Keratinocyte (primary cell): ENCODE measurements at regions not wholly inside any gene's neighbourhood (a gene's known extent, or its start where the extent isn't known, plus 50 kb on each side); places are given as distances from the start of the nearest gene placed in this dataset.
"Not testable (repeated sequence)": the region's sequence is repeated elsewhere in the genome, so short reads cannot be mapped to it uniquely, and the experiment has no call there.

Experiments
- DNase-seq: peaks from one replicate; pipeline ENCODE4 v3.0.0-alpha.2; 2011; ENCODE audit warnings: low read depth, missing footprints, low spot score
- FAIRE-seq: peaks from 2 replicates; lab custom pipeline; 2011; peaks lifted over from hg19 to GRCh38; lab: Jason Lieb, UNC
- H2AFZ ChIP-seq: 2 replicates; pipeline ENCODE4 v1.6.0; 2012; ENCODE audit warnings: low read length, control low read depth, inconsistent platforms; ENCODE audit not compliant: control insufficient read depth
- H3K27ac ChIP-seq: 2 replicates; pipeline ENCODE4 v1.5.1; 2011; ENCODE audit warnings: low read length; ENCODE audit not compliant: control insufficient read depth, insufficient read depth
- H3K27me3 ChIP-seq: 3 replicates; pipeline ENCODE4 v1.6.0; 2011; ENCODE audit warnings: low read length; ENCODE audit not compliant: control insufficient read depth, insufficient read depth; ENCODE audit errors: extremely low read depth
- H3K36me3 ChIP-seq, 2 experiments: 2 replicates in 1 of 2; 3 replicates in 1 of 2; pipeline ENCODE4 v1.5.1; 2011; ENCODE audit warnings: low read length in 2 of 2, mild to moderate bottlenecking in 1 of 2; ENCODE audit not compliant: control insufficient read depth in 2 of 2, insufficient read depth in 2 of 2; ENCODE audit errors: extremely low read depth in 1 of 2
- H3K4me1 ChIP-seq: 3 replicates; pipeline ENCODE4 v1.5.1; 2011; ENCODE audit warnings: low read length; ENCODE audit not compliant: control insufficient read depth, insufficient read depth; ENCODE audit errors: extremely low read depth
- H3K4me2 ChIP-seq: 3 replicates; pipeline ENCODE4 v1.6.0; 2011; ENCODE audit warnings: low read depth, low read length; ENCODE audit not compliant: control insufficient read depth, insufficient read depth; ENCODE audit errors: extremely low read depth
- H3K4me3 ChIP-seq, 3 experiments: fragments of 200-600 bp in 1 of 3; sonication (generic) in 1 of 3; 2 replicates in 2 of 3; 3 replicates in 1 of 3; pipeline ENCODE4 v1.5.1; 2011 to 2016; ENCODE audit warnings: low read length in 3 of 3, mild to moderate bottlenecking in 3 of 3, control low read depth in 2 of 3, inconsistent platforms in 1 of 3, low read depth in 1 of 3, mixed read lengths in 1 of 3, mixed run types in 1 of 3, moderate library complexity in 1 of 3; ENCODE audit not compliant: control insufficient read depth in 2 of 3, insufficient read depth in 2 of 3; ENCODE audit errors: extremely low read depth in 1 of 3
- H3K79me2 ChIP-seq: 2 replicates; pipeline ENCODE4 v1.6.0; 2012; ENCODE audit warnings: low read length; ENCODE audit not compliant: control insufficient read depth, insufficient read depth
- H3K9ac ChIP-seq: 3 replicates; pipeline ENCODE4 v1.6.0; 2011; ENCODE audit warnings: low read length; ENCODE audit not compliant: control insufficient read depth, insufficient read depth; ENCODE audit errors: extremely low read depth
- H3K9me1 ChIP-seq: 3 replicates; pipeline ENCODE4 v1.6.0; 2011; ENCODE audit warnings: low read length; ENCODE audit not compliant: control insufficient read depth, insufficient read depth; ENCODE audit errors: extremely low read depth
- H3K9me3 ChIP-seq: 2 replicates; pipeline ENCODE4 v1.5.1; 2012; ENCODE audit warnings: low read depth, low read length; ENCODE audit not compliant: control insufficient read depth
- H4K20me1 ChIP-seq: 3 replicates; pipeline ENCODE4 v1.6.0; 2011; ENCODE audit warnings: low read length; ENCODE audit not compliant: control insufficient read depth, insufficient read depth; ENCODE audit errors: extremely low read depth
- CTCF ChIP-seq, 3 experiments: IDR thresholded peaks in 1 of 3; conservative IDR thresholded peaks in 1 of 3; optimal IDR thresholded peaks in 1 of 3; 2 replicates in 2 of 3; 3 replicates in 1 of 3; pipeline versions ENCODE3 to v1.5.1; 2011; ENCODE audit warnings: low read length in 3 of 3, mild to moderate bottlenecking in 3 of 3, moderate library complexity in 2 of 3, control low read depth in 1 of 3, inconsistent platforms in 1 of 3; ENCODE audit not compliant: insufficient read depth in 2 of 3; ENCODE audit errors: extremely low read depth in 1 of 3
- EZH2 ChIP-seq: IDR thresholded peaks from one replicate; pipeline ENCODE4 v1.6.1; 2012; ENCODE audit warnings: inconsistent platforms, mild to moderate bottlenecking, low read length, moderate library complexity
- dilution Hi-C: fragments of 300-500 bp; cut with MboI; formaldehyde crosslinking; loops from one replicate; pipeline ENCODE4 v1.7.0; 2020; ENCODE audit warnings: low sequenced_read_pairs; ENCODE audit not compliant: extremely low pct_ligation_motif_present

GRCh38 chr3:72614394-72615074, 233.7 kb downstream of the SHQ1 start:
- H3K4me1 ChIP-seq: no peaks in the 10 kb centered on the region
- H3K27ac ChIP-seq: no peak overlapping the region
- no peaks in the 10 kb centered on the region for H4K20me1 ChIP-seq
- dilution Hi-C loops: no loop called here
- no peak overlapping the region for H2AFZ ChIP-seq
- H3K36me3 ChIP-seq: no peaks in the 10 kb centered on the region
- TF ChIP-seq EZH2 (no peak), CTCF (optimal IDR thresholded peaks at IDR 0.05 in 1 of 3, IDR thresholded peaks at IDR 0.05 in 1 of 3, conservative IDR thresholded peaks at IDR 0.05 in 1 of 3; ENCODE audit: extremely low read depth in 1 of 3, insufficient read depth in 2 of 3, low read length in 3 of 3) (no peak)
- FAIRE-seq: no peak
- H3K9ac ChIP-seq: no peak overlapping the region
- no peaks in the 10 kb centered on the region for H3K27me3 ChIP-seq
- H3K9me3 ChIP-seq: no peaks in the 10 kb centered on the region
- H3K4me3 ChIP-seq: no peak overlapping the region
- H3K4me2 ChIP-seq: no peak overlapping the region
- DNase-seq: no peak
- H3K79me2 ChIP-seq: no peaks in the 10 kb centered on the region
- no peaks in the 10 kb centered on the region for H3K9me1 ChIP-seq

- Histone ChIP-seq H3K27ac (no peak overlapping the region), H3K4me3 (no peak overlapping the region), H3K9ac (no peak overlapping the region), H3K4me2 (no peak overlapping the region), H3K79me2 (no peaks in the 10 kb centered on the region), H2AFZ (no peak overlapping the region), H3K36me3 (no peaks in the 10 kb centered on the region), H3K4me1 (no peaks in the 10 kb centered on the region), H3K27me3 (no peaks in the 10 kb centered on the region), H3K9me1 (no peaks in the 10 kb centered on the region), H3K9me3 (no peaks in the 10 kb centered on the region), H4K20me1 (no peaks in the 10 kb centered on the region)
- dilution Hi-C loops: no loop called here
- FAIRE-seq (no peak), DNase-seq (no peak)
- TF ChIP-seq EZH2: no peak
- TF ChIP-seq CTCF (optimal IDR thresholded peaks at IDR 0.05 in 1 of 3, IDR thresholded peaks at IDR 0.05 in 1 of 3, conservative IDR thresholded peaks at IDR 0.05 in 1 of 3; ENCODE audit: extremely low read depth in 1 of 3, insufficient read depth in 2 of 3, low read length in 3 of 3): no peak
Observed at GRCh38 chr3:72613871-72614270, 234.4 kb downstream of the SHQ1 start.

- H3K27me3 ChIP-seq, H3K27ac ChIP-seq, DNase-seq, dilution Hi-C loops, H4K20me1 ChIP-seq, H2AFZ ChIP-seq, H3K4me1 ChIP-seq, H3K4me2 ChIP-seq, H3K9me3 ChIP-seq, H3K4me3 ChIP-seq, H3K36me3 ChIP-seq, H3K9me1 ChIP-seq, H3K9ac ChIP-seq, FAIRE-seq, H3K79me2 ChIP-seq: not testable (repeated sequence)
Observed at GRCh38 chr3:72609114-72609513, 239.1 kb downstream of the SHQ1 start.
